ENCODE measurements at regions not wholly inside any gene's neighbourhood (a gene's known extent, or its start where the extent isn't known, plus 50 kb on each side); places are given as distances from the start of the nearest gene placed in this dataset.

GRCh38 chr9:107632661-107633060 is 143.1 kb upstream of the KLF4 start:
- TF ChIP-seq CTCF (IDR thresholded peaks at IDR 0.05) (no peak), EZH2 (IDR thresholded peaks at IDR 0.05; ENCODE audit: borderline replicate concordance, insufficient read depth, low read depth, low read length, poor library complexity, severe bottlenecking) (no peak)

Data from B cell (primary cell).